H1 (cell line): ENCODE measurements at regions not wholly inside any gene's neighbourhood (a gene's known extent, or its start where the extent isn't known, plus 50 kb on each side); places are given as distances from the start of the nearest gene placed in this dataset.

Experiments used
- CTCF ChIA-PET: fragments of 300-600 bp; sonication (Branson Sonifier 250); formaldehyde crosslinking; loops from one replicate; lab custom pipeline; 2021; ENCODE audit not compliant: partially characterized antibody; lab: Charles Lee
- POLR2A ChIA-PET: fragments of 300-600 bp; sonication (Branson Sonifier 250); formaldehyde crosslinking; loops from one replicate; lab custom pipeline; 2021; ENCODE audit warnings: inconsistent platforms; ENCODE audit not compliant: partially characterized antibody; lab: Charles Lee
- DNase-seq, 2 experiments: peaks; one replicate each; pipeline versions ENCODE4 v3.0.0 to v3.0.0-alpha.2; 2010 to 2022; ENCODE audit warnings: low spot score in 2 of 2, low read depth in 1 of 2, mixed read lengths in 1 of 2
- FAIRE-seq: peaks from 2 replicates; lab custom pipeline; 2011; peaks lifted over from hg19 to GRCh38; lab: Jason Lieb, UNC
- H2AFZ ChIP-seq: 2 replicates; pipeline ENCODE4 v1.8.1; 2012; ENCODE audit warnings: low read length, inconsistent platforms
- H2AK5ac ChIP-seq: 2 replicates; pipeline ENCODE4 v1.6.1; 2013; ENCODE audit warnings: low read depth, low read length
- H2BK120ac ChIP-seq: replicated peaks from 2 replicates; pipeline ENCODE3; 2013; ENCODE audit warnings: low read depth, low read length, inconsistent platforms
- H2BK12ac ChIP-seq: 2 replicates; pipeline ENCODE4 v1.6.1; 2013; ENCODE audit warnings: low read depth, low read length
- H2BK15ac ChIP-seq: 2 replicates; pipeline ENCODE4 v1.6.1; 2013; ENCODE audit warnings: low read length
- H2BK20ac ChIP-seq: 2 replicates; pipeline ENCODE4 v1.6.1; 2013; ENCODE audit warnings: low read length
- H2BK5ac ChIP-seq: 2 replicates; pipeline ENCODE4 v1.6.1; 2013; ENCODE audit warnings: low read depth, low read length
- H3K14ac ChIP-seq: 2 replicates; pipeline ENCODE4 v1.6.1; 2013; ENCODE audit warnings: inconsistent platforms; ENCODE audit not compliant: insufficient read length
- H3K18ac ChIP-seq: 2 replicates; pipeline ENCODE4 v1.6.1; 2013; ENCODE audit warnings: low read length; ENCODE audit errors: extremely low read depth
- H3K23ac ChIP-seq: 2 replicates; pipeline ENCODE4 v1.6.1; 2013; ENCODE audit warnings: inconsistent platforms; ENCODE audit not compliant: insufficient read length
- H3K23me2 ChIP-seq: 2 replicates; pipeline ENCODE4 v1.6.1; 2013; ENCODE audit warnings: low read depth, low read length
- H3K27ac ChIP-seq: 2 replicates; pipeline ENCODE4 v1.6.1; 2011; ENCODE audit warnings: low read depth, low read length, inconsistent platforms
- H3K27me3 ChIP-seq, 4 experiments: replicated peaks in 1 of 4; 1 replicate in 1 of 4; 2 replicates in 3 of 4; pipeline versions ENCODE4 v1.6.1 to v1.8.1; 2011 to 2013; ENCODE audit warnings: low read length in 3 of 4, mild to moderate bottlenecking in 3 of 4, inconsistent platforms in 2 of 4, mixed read lengths in 2 of 4, moderate library complexity in 1 of 4; ENCODE audit not compliant: control insufficient read depth in 3 of 4, insufficient read depth in 3 of 4; ENCODE audit errors: extremely low read depth in 1 of 4
- H3K36me3 ChIP-seq, 4 experiments: 2 replicates each; pipeline versions ENCODE4 v1.6.1 to v1.8.1; 2011 to 2013; ENCODE audit warnings: mild to moderate bottlenecking in 4 of 4, low read length in 3 of 4, moderate library complexity in 2 of 4, control low read depth in 1 of 4, inconsistent platforms in 1 of 4; ENCODE audit not compliant: insufficient read depth in 4 of 4, control insufficient read depth in 2 of 4
- H3K4ac ChIP-seq: replicated peaks from 2 replicates; pipeline ENCODE3; 2013; ENCODE audit warnings: low read length, low read depth, mixed read lengths, inconsistent platforms; ENCODE audit not compliant: insufficient read length
- H3K4me1 ChIP-seq, 4 experiments: replicated peaks in 1 of 4; 1 replicate in 1 of 4; 2 replicates in 3 of 4; pipeline versions ENCODE4 v1.6.1 to v1.8.1; 2011 to 2013; ENCODE audit warnings: low read length in 3 of 4, inconsistent platforms in 2 of 4, mixed read lengths in 1 of 4; ENCODE audit not compliant: insufficient read depth in 4 of 4, control insufficient read depth in 3 of 4
- H3K4me2 ChIP-seq, 2 experiments: 2 replicates each; pipeline versions ENCODE4 v1.6.1 to v1.8.1; 2011 to 2013; ENCODE audit warnings: low read depth in 2 of 2, low read length in 2 of 2, control low read depth in 1 of 2, inconsistent platforms in 1 of 2, mild to moderate bottlenecking in 1 of 2; ENCODE audit not compliant: insufficient read depth in 1 of 2
- H3K4me3 ChIP-seq, 4 experiments: fragments of 200-600, 300-600 bp in 1 of 4; sonication (generic), shearing (Covaris generic), sonication (Bioruptor Twin) in 1 of 4; 2 replicates each; pipeline versions ENCODE4 v1.5.1 to v1.8.1; 2011 to 2016; ENCODE audit warnings: low read length in 4 of 4, low read depth in 3 of 4, control low read depth in 2 of 4, inconsistent platforms in 2 of 4, mild to moderate bottlenecking in 2 of 4, mixed read lengths in 1 of 4, moderate library complexity in 1 of 4; ENCODE audit not compliant: insufficient read depth in 2 of 4; ENCODE audit errors: extremely low read depth in 1 of 4
- H3K56ac ChIP-seq: replicated peaks from 2 replicates; pipeline ENCODE3; 2013; ENCODE audit warnings: low read depth, mild to moderate bottlenecking, mixed read lengths, low read length, inconsistent platforms; ENCODE audit not compliant: insufficient read length
- H3K79me1 ChIP-seq: 2 replicates; pipeline ENCODE4 v1.6.1; 2013; ENCODE audit warnings: low read depth, low read length, control low read depth
- H3K79me2 ChIP-seq, 2 experiments: 2 replicates each; pipeline versions ENCODE4 v1.6.1 to v1.8.1; 2012 to 2013; ENCODE audit warnings: low read length in 2 of 2, mild to moderate bottlenecking in 2 of 2, inconsistent platforms in 1 of 2; ENCODE audit not compliant: insufficient read depth in 2 of 2, control insufficient read depth in 1 of 2
- H3K9ac ChIP-seq, 4 experiments: replicated peaks in 1 of 4; 1 replicate in 1 of 4; 2 replicates in 3 of 4; pipeline versions ENCODE4 v1.6.1 to v1.8.1; 2011 to 2013; ENCODE audit warnings: low read depth in 3 of 4, low read length in 3 of 4, control low read depth in 2 of 4, mild to moderate bottlenecking in 2 of 4, moderate library complexity in 2 of 4, inconsistent platforms in 1 of 4; ENCODE audit errors: extremely low read depth in 1 of 4
- H3K9me3 ChIP-seq, 2 experiments: 2 replicates each; pipeline versions ENCODE4 v1.6.1 to v1.8.1; 2012 to 2013; ENCODE audit warnings: mild to moderate bottlenecking in 2 of 2, moderate library complexity in 2 of 2, control low read depth in 1 of 2, inconsistent platforms in 1 of 2, low read depth in 1 of 2, low read length in 1 of 2, mixed read lengths in 1 of 2; ENCODE audit not compliant: insufficient read depth in 2 of 2
- H4K20me1 ChIP-seq, 2 experiments: replicated peaks in 1 of 2; 2 replicates each; pipeline versions ENCODE3 to v1.8.1; 2011 to 2013; ENCODE audit warnings: inconsistent platforms in 2 of 2, low read length in 2 of 2, mild to moderate bottlenecking in 1 of 2; ENCODE audit not compliant: insufficient read depth in 2 of 2, control insufficient read depth in 1 of 2
- H4K5ac ChIP-seq: 2 replicates; pipeline ENCODE4 v1.6.1; 2013; ENCODE audit warnings: low read length, low read depth, mixed read lengths, inconsistent platforms; ENCODE audit not compliant: insufficient read length
- H4K8ac ChIP-seq: 2 replicates; pipeline ENCODE4 v1.8.0; 2013; ENCODE audit warnings: mild to moderate bottlenecking, moderate library complexity, low read length, inconsistent platforms; ENCODE audit not compliant: insufficient read depth; ENCODE audit errors: extremely low read depth
- H4K91ac ChIP-seq: replicated peaks from 2 replicates; pipeline ENCODE3; 2013; ENCODE audit warnings: low read length, mixed read lengths, inconsistent platforms; ENCODE audit not compliant: insufficient read length
- ATF3 ChIP-seq: IDR thresholded peaks from 2 replicates; pipeline ENCODE4 v1.6.1; 2011; ENCODE audit warnings: low read depth, mild to moderate bottlenecking, low read length; ENCODE audit not compliant: insufficient read depth
- CTCF ChIP-seq, 3 experiments: IDR thresholded peaks; 1 replicate in 2 of 3; 2 replicates in 1 of 3; pipeline versions ENCODE4 v1.5.1 to v1.6.1; 2011; ENCODE audit warnings: low read length in 3 of 3, mild to moderate bottlenecking in 3 of 3, inconsistent platforms in 2 of 3, low read depth in 1 of 3, moderate library complexity in 1 of 3; ENCODE audit not compliant: insufficient read depth in 1 of 3; ENCODE audit errors: control extremely low read depth in 1 of 3
- RAD21 ChIP-seq, 2 experiments: IDR thresholded peaks in 1 of 2; conservative IDR thresholded peaks in 1 of 2; 2 replicates each; pipeline ENCODE4 v1.6.1; 2011; ENCODE audit warnings: low read depth in 2 of 2, low read length in 2 of 2, improper control_type of control experiment in 1 of 2, inconsistent platforms in 1 of 2, mild to moderate bottlenecking in 1 of 2, moderate library complexity in 1 of 2
- WGBS, 2 experiments: shearing (Covaris generic) in 1 of 2; methylation state at CpG; one replicate each; pipeline versions ENCODE4 v1.1.6 to v1.1.7; 2013 to 2015; ENCODE audit warnings: low lambda C conversion rate in 2 of 2, mixed read lengths in 2 of 2, inconsistent platforms in 1 of 2, low coverage in 1 of 2, missing lambda C conversion rate in 1 of 2; ENCODE audit not compliant: insufficient replicate concordance in 2 of 2, insufficient coverage in 1 of 2, insufficient read length in 1 of 2; ENCODE audit errors: extremely low coverage in 1 of 2, missing lambda C conversion rate in 1 of 2; 5-methylcytosine and 5-hydroxymethylcytosine counted together

- no peaks in the 10 kb centered on the region for H3K27me3 ChIP-seq
- no peak overlapping the region for H3K14ac ChIP-seq
- H3K4me1 ChIP-seq: no peaks in the 10 kb centered on the region
- H2BK15ac ChIP-seq: no peak overlapping the region
- no peak overlapping the region for H2BK120ac ChIP-seq
- H3K23me2 ChIP-seq: no peaks in the 10 kb centered on the region
- H4K8ac ChIP-seq: no peak overlapping the region
- H3K4me2 ChIP-seq: no peak overlapping the region
- H2AFZ ChIP-seq: no peak overlapping the region
- no peak overlapping the region for H3K4ac ChIP-seq
- TF ChIP-seq RAD21 (IDR thresholded peaks at IDR 0.05 in 1 of 2, conservative IDR thresholded peaks at IDR 0.05 in 1 of 2; ENCODE audit: low read depth in 2 of 2, low read length in 2 of 2) (peak; percentile 64 to 70), CTCF (IDR thresholded peaks at IDR 0.05; ENCODE audit: control extremely low read depth in 1 of 3, insufficient read depth in 1 of 3, low read depth in 1 of 3, low read length in 3 of 3) (peak in 1 of 3 experiments; percentile 33; a peak in 2 of 4 replicates), ATF3 (no peak)
- no peak overlapping the region for H2BK5ac ChIP-seq
- no peak overlapping the region for H3K9ac ChIP-seq
- H4K91ac ChIP-seq: no peak overlapping the region
- no peaks in the 10 kb centered on the region for H4K20me1 ChIP-seq
- no peak overlapping the region for H3K23ac ChIP-seq
- no peaks in the 10 kb centered on the region for H3K36me3 ChIP-seq
- ChIA-PET CTCF (interaction anchor here (0.6 to 1.8 kb wide), 11 partner anchors 25 to 1229 kb away, joined by 3 to 7 read pairs (median 3); no protein-coding TSS in a partner anchor), POLR2A (interaction anchor here (0.7 kb wide), 1 partner anchor 1329 kb away, joined by 3 read pairs; no protein-coding TSS in a partner anchor)
- H3K18ac ChIP-seq: no peak overlapping the region
- no peaks in the 10 kb centered on the region for H3K79me2 ChIP-seq
- no peak overlapping the region for H3K27ac ChIP-seq
- no peak overlapping the region for H2BK12ac ChIP-seq
- DNase-seq (no peak), FAIRE-seq (no peak)
- no peak overlapping the region for H4K5ac ChIP-seq
- WGBS, 2 experiments: 46% methylated on average over 2 of the region's 2 CpGs; no CpG with 5 or more reads in 1 of the 2 experiments
- H2BK20ac ChIP-seq: no peak overlapping the region
- H3K79me1 ChIP-seq: no peaks in the 10 kb centered on the region
- H3K56ac ChIP-seq: no peak overlapping the region
- H2AK5ac ChIP-seq: no peak overlapping the region
- no peaks in the 10 kb centered on the region for H3K9me3 ChIP-seq
- H3K4me3 ChIP-seq: no peak overlapping the region
Observed at GRCh38 chrX:66731398-66731797, 92.5 kb upstream of the EDA2R start.
